Thyroid gland (tissue), 4 donors: ENCODE measurements at regions not wholly inside any gene's neighbourhood (a gene's known extent, or its start where the extent isn't known, plus 50 kb on each side); places are given as distances from the start of the nearest gene placed in this dataset.

Experiments
- DNase-seq, 2 donors: peaks; one replicate each; pipeline ENCODE4 v3.0.0-alpha.2; 2019
- H3K27ac ChIP-seq, 3 donors: fragments of 200-600 bp; sonication (generic); 1 replicate in 2 of 3; 2 replicates in 1 of 3; pipeline ENCODE4 v1.5.1; 2016 to 2019; ENCODE audit warnings: mild to moderate bottlenecking in 1 of 3, moderate library complexity in 1 of 3
- H3K27me3 ChIP-seq: fragments of 200-600 bp; sonication (generic); one replicate; pipeline ENCODE4 v1.5.1; 2019
- H3K36me3 ChIP-seq, 2 donors: fragments of 200-600 bp; sonication (generic); one replicate each; pipeline ENCODE4 v1.5.1; 2016 to 2019
- H3K4me1 ChIP-seq, 2 donors: fragments of 200-600 bp; sonication (generic); one replicate each; pipeline ENCODE4 v1.5.1; 2017 to 2019
- H3K4me3 ChIP-seq, 3 donors: fragments of 200-600 bp; sonication (generic); replicated peaks in 1 of 3; 1 replicate in 2 of 3; 2 replicates in 1 of 3; pipeline ENCODE4 v1.5.1; 2016; ENCODE audit warnings: mild to moderate bottlenecking in 1 of 3
- H3K9me3 ChIP-seq: fragments of 200-600 bp; sonication (generic); one replicate; pipeline ENCODE4 v1.5.1; 2017
- POLR2A ChIP-seq, 2 donors: fragments of 450-650 bp; IDR thresholded peaks; one replicate each; pipeline ENCODE4 v1.6.1; 2017; ENCODE audit warnings: antibody characterized with exemption in 2 of 2, mild to moderate bottlenecking in 2 of 2, moderate library complexity in 1 of 2
- WGBS, 2 donors: methylation state at CpG; one replicate each; pipeline ENCODE4 v1.1.5; 2017; 5-methylcytosine and 5-hydroxymethylcytosine counted together
- intact Hi-C: fragments of 100-400 bp; cut with DNase I; formaldehyde crosslinking; loops from one replicate; pipeline ENCODE4 v1.15.1; 2023
- TF ChIP-seq, protein P1 (sequence below), 6 experiments: fragments of 200-600 bp in 3 of 6; fragments of 450-650 bp in 3 of 6; sonication (generic) in 3 of 6; IDR thresholded peaks; one replicate each; pipeline ENCODE4 v1.5.1; 2016 to 2019; ENCODE audit warnings: antibody characterized with exemption in 6 of 6, mild to moderate bottlenecking in 2 of 6, inconsistent platforms in 1 of 6, moderate library complexity in 1 of 6

DNA sequence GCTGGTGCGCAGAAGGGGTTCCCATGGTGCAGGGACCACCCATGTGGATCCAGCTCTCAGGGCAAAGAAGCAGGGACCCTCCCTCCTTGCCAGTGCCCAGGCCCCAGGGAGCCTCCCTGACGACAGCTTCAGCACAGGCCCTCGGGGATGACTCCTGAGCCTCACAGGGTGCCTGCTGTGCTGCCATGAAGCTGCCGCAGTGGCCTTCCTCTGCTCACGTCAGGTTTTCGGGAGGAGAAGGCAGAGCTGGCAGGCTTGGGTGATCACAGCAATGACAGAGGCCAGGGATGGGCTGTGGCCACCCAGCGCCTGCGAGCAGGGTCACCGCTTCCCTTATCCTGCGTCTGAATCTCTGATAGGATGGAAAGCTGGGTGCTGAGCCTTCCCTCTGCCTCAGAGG lies 276.2 kb downstream of the BRD1 start:
- Histone ChIP-seq H3K36me3 (no peaks in the 10 kb centered on the region), H3K4me1 (no peaks in the 10 kb centered on the region), H3K27ac (no peak overlapping the region), H3K27me3 (no peaks in the 10 kb centered on the region), H3K9me3 (no peaks in the 10 kb centered on the region), H3K4me3 (no peak overlapping the region)
- WGBS, 2 donors: 88 to 100% methylated on average over 3 to 10 of the region's 10 CpGs
- DNase-seq: no peak
- no peak for TF ChIP-seq POLR2A (IDR thresholded peaks at IDR 0.05)
- TF ChIP-seq, protein P1, sequence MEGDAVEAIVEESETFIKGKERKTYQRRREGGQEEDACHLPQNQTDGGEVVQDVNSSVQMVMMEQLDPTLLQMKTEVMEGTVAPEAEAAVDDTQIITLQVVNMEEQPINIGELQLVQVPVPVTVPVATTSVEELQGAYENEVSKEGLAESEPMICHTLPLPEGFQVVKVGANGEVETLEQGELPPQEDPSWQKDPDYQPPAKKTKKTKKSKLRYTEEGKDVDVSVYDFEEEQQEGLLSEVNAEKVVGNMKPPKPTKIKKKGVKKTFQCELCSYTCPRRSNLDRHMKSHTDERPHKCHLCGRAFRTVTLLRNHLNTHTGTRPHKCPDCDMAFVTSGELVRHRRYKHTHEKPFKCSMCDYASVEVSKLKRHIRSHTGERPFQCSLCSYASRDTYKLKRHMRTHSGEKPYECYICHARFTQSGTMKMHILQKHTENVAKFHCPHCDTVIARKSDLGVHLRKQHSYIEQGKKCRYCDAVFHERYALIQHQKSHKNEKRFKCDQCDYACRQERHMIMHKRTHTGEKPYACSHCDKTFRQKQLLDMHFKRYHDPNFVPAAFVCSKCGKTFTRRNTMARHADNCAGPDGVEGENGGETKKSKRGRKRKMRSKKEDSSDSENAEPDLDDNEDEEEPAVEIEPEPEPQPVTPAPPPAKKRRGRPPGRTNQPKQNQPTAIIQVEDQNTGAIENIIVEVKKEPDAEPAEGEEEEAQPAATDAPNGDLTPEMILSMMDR (IDR thresholded peaks at IDR 0.05): no peak
- intact Hi-C loops: no loop called here

DNA sequence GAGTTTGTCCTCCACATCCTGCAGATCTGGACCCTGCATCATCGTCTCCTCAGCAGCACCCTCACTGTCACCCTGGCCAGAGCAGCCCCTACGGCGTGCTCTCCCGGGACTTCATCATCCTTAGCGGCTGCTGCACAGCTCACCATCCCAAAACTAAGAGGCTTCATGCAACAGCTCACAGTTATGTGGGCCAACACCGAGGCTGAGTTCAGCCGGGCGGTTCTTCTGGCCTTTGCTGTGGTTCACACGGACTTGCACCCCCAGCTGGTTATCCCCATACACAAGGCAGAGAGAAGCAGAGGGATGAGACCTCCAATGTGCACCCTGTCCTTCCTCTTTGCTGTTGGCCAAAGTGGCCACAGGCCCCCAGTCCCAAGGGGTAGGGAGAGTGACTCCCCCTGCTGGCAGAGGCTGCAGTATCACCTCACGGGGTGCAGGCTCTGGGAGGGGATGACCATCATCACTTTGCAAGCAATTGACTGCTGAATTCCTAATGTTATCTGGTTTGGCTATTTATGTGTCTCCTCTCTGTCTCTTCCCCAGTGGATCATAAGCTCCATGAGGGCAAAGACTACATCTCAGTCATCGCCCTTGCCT lies 276.8 kb downstream of the BRD1 start:
- H3K36me3 ChIP-seq: no peaks in the 10 kb centered on the region
- no peak overlapping the region for H3K27ac ChIP-seq
- TF ChIP-seq, protein P1 (IDR thresholded peaks at IDR 0.05): no peak
- no peak for TF ChIP-seq POLR2A (IDR thresholded peaks at IDR 0.05)
- DNase-seq: no peak
- no peaks in the 10 kb centered on the region for H3K27me3 ChIP-seq
- no peaks in the 10 kb centered on the region for H3K4me1 ChIP-seq
- H3K9me3 ChIP-seq: no peaks in the 10 kb centered on the region
- 96 to 97% methylated on average over 10 to 11 of the region's 11 CpGs for WGBS, 2 donors
- H3K4me3 ChIP-seq: no peak overlapping the region
- intact Hi-C loops: no loop called here

DNA sequence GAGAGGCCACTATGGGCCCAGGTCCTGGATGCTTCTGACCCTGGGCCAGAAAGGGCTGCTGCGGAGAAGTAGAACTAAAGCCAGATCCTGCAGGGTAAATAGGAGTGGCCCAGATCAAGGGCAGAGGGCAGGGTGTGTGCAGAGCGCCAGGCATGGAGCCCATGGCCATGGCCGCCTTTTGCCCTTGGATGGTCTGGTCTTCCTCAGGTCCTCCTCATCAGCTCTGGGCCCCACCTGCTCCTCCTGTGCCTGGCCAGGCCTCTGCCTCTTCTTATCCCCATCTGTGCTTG lies 277.6 kb downstream of the BRD1 start:
- H3K36me3 ChIP-seq: no peaks in the 10 kb centered on the region
- no peak overlapping the region for H3K27ac ChIP-seq
- 91 to 100% methylated on average over 3 of the region's 3 CpGs for WGBS, 2 donors
- no peak for TF ChIP-seq POLR2A (IDR thresholded peaks at IDR 0.05)
- TF ChIP-seq, protein P1 (IDR thresholded peaks at IDR 0.05): no peak
- intact Hi-C loops: no loop called here
- no peak for DNase-seq
- no peak overlapping the region for H3K4me3 ChIP-seq
- H3K4me1 ChIP-seq: no peaks in the 10 kb centered on the region
- H3K27me3 ChIP-seq: no peaks in the 10 kb centered on the region
- no peaks in the 10 kb centered on the region for H3K9me3 ChIP-seq

DNA sequence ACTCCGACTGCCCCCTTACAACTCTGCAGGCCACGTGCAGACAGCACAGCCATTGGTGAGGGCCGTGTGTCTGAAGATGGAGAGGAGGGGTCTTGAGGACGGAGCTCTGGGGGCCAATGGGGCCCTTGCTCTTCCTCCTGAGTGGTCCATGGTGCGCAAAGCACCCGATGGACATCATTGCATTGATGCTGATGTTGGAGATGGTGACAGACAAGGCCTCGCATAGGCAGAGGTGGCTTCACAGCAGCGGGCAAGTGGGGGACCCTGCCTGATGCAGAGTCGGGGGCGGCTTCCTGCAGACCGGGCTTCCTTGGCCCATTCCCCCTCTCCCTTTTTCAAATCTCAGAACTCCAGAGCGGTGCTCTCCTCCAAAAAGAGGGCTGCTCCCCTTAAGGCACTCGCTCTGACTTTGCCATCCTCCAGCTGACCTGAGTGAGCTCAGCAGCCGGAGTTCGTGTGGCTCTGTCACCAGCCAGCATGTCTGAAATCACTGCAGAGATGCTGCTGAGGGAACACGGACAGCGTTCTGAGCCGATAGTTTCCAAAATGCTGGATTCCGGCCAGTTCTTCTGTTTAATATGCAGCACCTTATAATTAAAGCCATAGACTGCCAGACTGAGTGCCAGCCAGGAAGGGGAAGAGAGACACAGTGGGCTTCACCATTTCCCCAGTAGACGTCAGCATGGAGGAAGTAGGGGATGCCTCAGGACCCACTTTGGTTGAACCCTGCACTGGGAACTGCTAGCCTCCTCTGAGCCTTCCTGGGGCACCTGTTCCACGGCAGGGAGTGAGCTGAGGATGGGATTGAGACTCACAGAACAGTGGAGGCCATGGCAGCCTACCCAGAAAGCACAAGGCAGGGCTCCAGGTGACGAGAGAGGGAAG lies 278.2 kb downstream of the BRD1 start:
- DNase-seq: no peak
- Histone ChIP-seq H3K4me1 (no peaks in the 10 kb centered on the region), H3K27ac (no peak overlapping the region), H3K27me3 (no peaks in the 10 kb centered on the region), H3K4me3 (no peak overlapping the region), H3K36me3 (no peaks in the 10 kb centered on the region), H3K9me3 (no peaks in the 10 kb centered on the region)
- intact Hi-C loops: no loop called here
- TF ChIP-seq, protein P1 (IDR thresholded peaks at IDR 0.05): no peak
- TF ChIP-seq POLR2A (IDR thresholded peaks at IDR 0.05): no peak
- 80 to 82% methylated on average over 20 to 22 of the region's 22 CpGs for WGBS, 2 donors
